Activated gamma-delta T cell treated with anti-CD3 and anti-CD28 coated beads, Interleukin-2, amount 50 U/mL, for 16 hours (primary cell): ENCODE measurements at regions not wholly inside any gene's neighbourhood (a gene's known extent, or its start where the extent isn't known, plus 50 kb on each side); places are given as distances from the start of the nearest gene placed in this dataset.
"Not testable (repeated sequence)": the region's sequence is repeated elsewhere in the genome, so short reads cannot be mapped to it uniquely, and the experiment has no call there.

ENCODE experiments used
- DNase-seq: peaks from one replicate; pipeline ENCODE4 v3.0.0-alpha.2; 2020; ENCODE audit warnings: low read depth

- DNase-seq, result no peak
Measured at GRCh38 chr10:125605167-125605566, 77.8 kb downstream of the TEX36 start.

- no peak for DNase-seq
Measured at GRCh38 chr10:125602825-125603224, 80.1 kb downstream of the TEX36 start.

- no peak for DNase-seq
Measured at GRCh38 chr10:125599194-125599593, 83.8 kb downstream of the TEX36 start.

GRCh38 chr10:125595911-125596310, 87.1 kb downstream of the TEX36 start:
- no peak for DNase-seq

GRCh38 chr10:125593644-125594043, 89.3 kb downstream of the TEX36 start:
- DNase-seq, result no peak

GRCh38 chr10:125592897-125593296, 90.1 kb downstream of the TEX36 start:
- no peak for DNase-seq

GRCh38 chr10:125591886-125592285, 91.1 kb downstream of the TEX36 start:
- DNase-seq, result no peak

GRCh38 chr10:125588738-125589137, 94.2 kb downstream of the TEX36 start:
- DNase-seq, result not testable (repeated sequence)

- DNase-seq, result no peak
Measured at GRCh38 chr10:125584954-125585353, 98.0 kb downstream of the TEX36 start.

- DNase-seq, result no peak
Measured at GRCh38 chr10:125578658-125579315, 104.2 kb downstream of the TEX36 start.

- no peak for DNase-seq
Measured at GRCh38 chr10:125575843-125576242, 107.1 kb downstream of the TEX36 start.

GRCh38 chr10:125568156-125568555, 114.8 kb downstream of the TEX36 start:
- no peak for DNase-seq

- DNase-seq, result no peak
Measured at GRCh38 chr10:125567529-125567928, 115.4 kb downstream of the TEX36 start.

- DNase-seq, result no peak
Measured at GRCh38 chr10:125565046-125565445, 117.9 kb downstream of the TEX36 start.

GRCh38 chr10:125564570-125564969, 118.4 kb downstream of the TEX36 start:
- DNase-seq, result no peak

- DNase-seq, result no peak
Measured at GRCh38 chr10:125562737-125563136, 120.2 kb downstream of the TEX36 start.

GRCh38 chr10:125560947-125561346, 122.0 kb downstream of the TEX36 start:
- DNase-seq, result no peak

- DNase-seq, result no peak
Measured at GRCh38 chr10:125559210-125559609, 123.8 kb downstream of the TEX36 start.

- DNase-seq, result no peak
Measured at GRCh38 chr10:125557801-125558505, 125.0 kb downstream of the TEX36 start.

- DNase-seq, result no peak
Measured at GRCh38 chr10:125557311-125557710, 125.7 kb downstream of the TEX36 start.

GRCh38 chr10:125556882-125557281, 126.1 kb downstream of the TEX36 start:
- no peak for DNase-seq

GRCh38 chr10:125555743-125556142, 127.2 kb downstream of the TEX36 start:
- DNase-seq, result no peak

- no peak for DNase-seq
Measured at GRCh38 chr10:125555267-125555666, 127.7 kb downstream of the TEX36 start.

GRCh38 chr10:125554753-125555152, 128.2 kb downstream of the TEX36 start:
- DNase-seq, result no peak
